ENCODE measurements at regions not wholly inside any gene's neighbourhood (a gene's known extent, or its start where the extent isn't known, plus 50 kb on each side); places are given as distances from the start of the nearest gene placed in this dataset.

DNA sequence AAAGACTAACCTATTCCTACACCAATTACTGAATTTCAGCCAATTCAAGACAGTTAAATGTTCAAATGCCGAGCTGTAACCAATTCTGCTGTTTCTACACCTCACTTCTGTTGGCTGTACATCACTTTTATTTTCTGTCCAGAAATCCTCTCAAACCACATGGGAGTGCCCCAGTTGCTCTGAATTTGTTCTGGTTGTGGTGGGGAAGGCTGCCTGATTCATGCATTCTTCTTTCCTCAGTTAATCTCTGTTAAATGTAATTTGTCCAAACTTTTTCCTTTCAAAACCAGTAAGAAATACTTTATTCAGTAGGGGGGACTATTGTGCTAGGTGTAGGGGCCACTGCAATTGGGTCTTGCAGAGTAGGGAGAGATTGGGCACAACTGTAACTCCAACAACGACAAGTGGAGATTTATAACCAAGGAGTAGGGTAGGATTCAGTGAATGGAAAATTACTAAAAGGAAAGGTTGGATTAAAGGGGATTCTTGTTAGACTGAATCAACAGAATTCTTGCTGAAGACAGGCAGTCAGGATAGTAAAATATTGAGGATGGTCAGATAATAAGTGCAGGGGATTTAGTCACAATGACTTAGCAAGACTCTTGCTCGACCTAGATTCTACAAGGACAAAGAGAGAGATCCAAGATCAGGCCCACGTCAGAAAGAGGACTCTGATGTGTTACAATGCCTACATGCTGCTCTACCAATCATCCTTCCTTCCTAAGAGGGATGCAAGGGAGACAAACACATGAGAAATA lies 593.5 kb upstream of the FAT3 start:
- TF ChIP-seq, protein P1, sequence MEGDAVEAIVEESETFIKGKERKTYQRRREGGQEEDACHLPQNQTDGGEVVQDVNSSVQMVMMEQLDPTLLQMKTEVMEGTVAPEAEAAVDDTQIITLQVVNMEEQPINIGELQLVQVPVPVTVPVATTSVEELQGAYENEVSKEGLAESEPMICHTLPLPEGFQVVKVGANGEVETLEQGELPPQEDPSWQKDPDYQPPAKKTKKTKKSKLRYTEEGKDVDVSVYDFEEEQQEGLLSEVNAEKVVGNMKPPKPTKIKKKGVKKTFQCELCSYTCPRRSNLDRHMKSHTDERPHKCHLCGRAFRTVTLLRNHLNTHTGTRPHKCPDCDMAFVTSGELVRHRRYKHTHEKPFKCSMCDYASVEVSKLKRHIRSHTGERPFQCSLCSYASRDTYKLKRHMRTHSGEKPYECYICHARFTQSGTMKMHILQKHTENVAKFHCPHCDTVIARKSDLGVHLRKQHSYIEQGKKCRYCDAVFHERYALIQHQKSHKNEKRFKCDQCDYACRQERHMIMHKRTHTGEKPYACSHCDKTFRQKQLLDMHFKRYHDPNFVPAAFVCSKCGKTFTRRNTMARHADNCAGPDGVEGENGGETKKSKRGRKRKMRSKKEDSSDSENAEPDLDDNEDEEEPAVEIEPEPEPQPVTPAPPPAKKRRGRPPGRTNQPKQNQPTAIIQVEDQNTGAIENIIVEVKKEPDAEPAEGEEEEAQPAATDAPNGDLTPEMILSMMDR (IDR thresholded peaks at IDR 0.05), result no peak
- TF ChIP-seq RCOR1 (IDR thresholded peaks at IDR 0.05; ENCODE audit: low read length) (no peak), CHD2 (IDR thresholded peaks at IDR 0.05; ENCODE audit: low read length, partially characterized antibody) (no peak)
- TF ChIP-seq, protein P2, sequence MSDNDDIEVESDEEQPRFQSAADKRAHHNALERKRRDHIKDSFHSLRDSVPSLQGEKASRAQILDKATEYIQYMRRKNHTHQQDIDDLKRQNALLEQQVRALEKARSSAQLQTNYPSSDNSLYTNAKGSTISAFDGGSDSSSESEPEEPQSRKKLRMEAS (IDR thresholded peaks at IDR 0.05; ENCODE audit: low read depth), result no peak

Data from SK-N-SH (cell line).